ENCODE measurements at regions not wholly inside any gene's neighbourhood (a gene's known extent, or its start where the extent isn't known, plus 50 kb on each side); places are given as distances from the start of the nearest gene placed in this dataset.
"Not testable (repeated sequence)": the region's sequence is repeated elsewhere in the genome, so short reads cannot be mapped to it uniquely, and the experiment has no call there.

DNA sequence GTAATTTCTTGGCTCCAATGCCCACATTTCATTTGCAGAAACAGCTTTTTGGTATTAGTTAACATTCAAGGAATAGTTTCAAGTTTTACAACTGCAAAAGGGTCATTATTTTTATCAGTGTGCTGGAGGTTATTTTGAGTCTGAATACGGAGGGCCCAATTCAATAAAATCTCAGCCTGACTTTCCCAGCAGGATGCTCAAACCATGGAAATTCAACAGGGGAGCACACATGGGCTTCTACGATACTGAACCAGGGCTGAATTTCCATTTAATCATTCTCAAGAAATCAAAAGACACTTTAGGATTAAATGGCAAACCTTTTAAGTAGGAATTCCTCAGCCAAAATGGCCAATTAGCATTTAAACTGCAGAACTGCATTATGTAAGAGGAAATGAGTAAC lies 700.9 kb upstream of the ANKRD30A start:
- no peak overlapping the region for H3K27ac ChIP-seq
- no peak overlapping the region for H3K4me3 ChIP-seq

DNA sequence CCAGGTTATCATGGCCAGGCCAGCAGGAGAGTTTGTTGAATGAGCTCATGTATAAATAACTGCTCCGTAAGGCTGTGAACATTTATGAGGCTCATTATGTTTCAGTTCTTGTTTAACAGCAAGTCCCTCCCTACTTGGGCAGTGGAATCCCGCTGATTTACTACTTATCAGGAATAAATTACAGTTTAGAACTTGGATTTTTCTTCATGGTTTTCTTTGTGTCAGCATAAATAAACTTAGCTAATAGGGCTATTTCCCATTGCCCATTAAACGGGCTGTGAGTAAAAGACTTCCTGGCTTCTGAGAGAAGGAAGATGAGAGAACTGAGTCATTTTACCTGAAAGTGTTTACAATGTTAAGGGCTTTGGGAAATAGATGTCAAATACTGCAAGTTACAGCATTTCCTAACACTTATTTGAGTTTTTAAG lies 701.6 kb upstream of the ANKRD30A start:
- Histone ChIP-seq H3K27ac (no peak overlapping the region), H3K4me3 (no peak overlapping the region)

- Histone ChIP-seq H3K27ac (no peak overlapping the region), H3K4me3 (no peak overlapping the region)
Observed at GRCh38 chr10:36421992-36422391, 703.4 kb upstream of the ANKRD30A start.

DNA sequence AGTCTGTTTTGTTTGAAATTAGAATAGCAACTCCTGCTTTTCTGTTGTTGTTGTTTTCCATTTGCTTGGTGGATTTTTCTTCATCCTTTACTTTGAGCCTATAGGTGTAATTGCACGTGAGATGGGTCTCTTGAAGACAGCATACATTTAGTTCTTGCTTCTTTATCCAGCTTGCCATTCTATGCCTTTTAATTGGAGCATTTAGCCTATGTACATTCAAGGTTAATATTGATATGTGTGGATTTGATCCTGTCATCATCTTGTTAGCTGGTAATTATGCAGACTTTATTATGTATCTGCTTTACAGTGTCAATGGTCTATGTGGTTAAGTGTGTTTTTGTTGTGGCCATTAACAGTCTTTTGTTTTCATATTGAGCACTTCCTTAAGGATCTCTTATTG lies 708.9 kb upstream of the ANKRD30A start:
- no peak overlapping the region for H3K4me3 ChIP-seq

DNA sequence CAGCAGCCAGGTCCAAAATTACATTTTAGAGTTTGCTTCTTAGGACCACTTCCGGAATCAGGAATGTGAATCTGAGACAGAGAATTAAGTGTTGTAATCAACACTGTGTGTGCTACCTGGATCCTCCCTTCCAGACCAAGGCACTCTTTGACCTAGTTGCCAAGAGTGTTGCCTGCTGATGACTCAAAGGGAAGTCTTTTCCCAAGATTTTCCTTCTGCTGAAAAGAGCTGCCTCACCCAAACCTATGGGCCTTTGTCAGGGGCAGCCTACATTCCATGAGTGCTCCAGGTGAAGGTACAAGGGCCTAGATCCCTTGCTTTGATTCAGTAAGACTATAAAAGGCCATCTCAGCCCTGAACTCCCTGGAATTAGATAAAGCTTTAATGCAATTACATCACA lies 712.5 kb upstream of the ANKRD30A start:
- Histone ChIP-seq H3K4me3 (no peak overlapping the region), H3K27ac (no peak overlapping the region)

More for the DNA sequence above, 708.9 kb upstream of the ANKRD30A start:
- H3K27ac ChIP-seq, result no peak overlapping the region

DNA sequence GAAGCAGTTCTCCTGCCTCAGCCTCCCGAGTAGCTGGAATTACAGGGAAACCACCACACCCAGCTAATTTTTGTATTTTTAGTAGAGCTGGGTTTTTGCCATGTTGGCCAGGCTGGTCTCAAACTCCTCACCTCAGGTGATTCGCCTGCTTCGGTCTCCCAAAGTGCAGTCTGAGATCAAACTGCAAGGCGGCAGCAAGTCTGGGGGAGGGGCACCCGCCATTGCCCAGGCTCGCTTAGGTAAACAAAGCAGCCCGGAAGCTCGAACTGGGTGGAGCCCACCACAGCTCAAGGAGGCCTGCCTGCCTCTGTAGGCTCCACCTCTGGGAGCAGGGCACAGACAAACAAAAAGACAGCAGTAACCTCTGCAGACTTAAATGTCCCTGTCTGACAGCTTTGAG lies 725.2 kb upstream of the ANKRD30A start:
- H3K4me3 ChIP-seq, H3K27ac ChIP-seq: not testable (repeated sequence)

GRCh38 chr10:36393801-36394200 lies 731.6 kb upstream of the ANKRD30A start:
- Histone ChIP-seq H3K27ac (no peak overlapping the region), H3K4me3 (no peak overlapping the region)

DNA sequence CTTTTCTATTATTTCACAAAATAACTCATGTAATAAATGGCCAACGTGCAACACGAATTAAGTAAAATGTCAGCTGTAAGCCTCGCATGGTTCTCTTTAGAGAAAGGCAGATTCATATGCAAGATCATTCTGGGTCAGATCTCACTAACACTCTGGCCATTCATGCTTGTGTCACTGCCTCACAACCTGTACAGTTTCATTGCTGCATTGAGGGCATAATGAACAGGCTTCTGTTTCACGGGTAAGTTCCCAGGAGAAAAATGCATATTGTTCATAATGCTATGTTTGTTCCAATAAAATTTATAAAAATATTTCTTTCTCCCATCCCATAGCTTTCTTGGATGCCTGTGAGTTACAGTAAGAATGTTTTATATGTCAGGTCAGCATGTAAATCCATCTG lies 734.0 kb upstream of the ANKRD30A start:
- no peak overlapping the region for H3K27ac ChIP-seq
- H3K4me3 ChIP-seq, result no peak overlapping the region

DNA sequence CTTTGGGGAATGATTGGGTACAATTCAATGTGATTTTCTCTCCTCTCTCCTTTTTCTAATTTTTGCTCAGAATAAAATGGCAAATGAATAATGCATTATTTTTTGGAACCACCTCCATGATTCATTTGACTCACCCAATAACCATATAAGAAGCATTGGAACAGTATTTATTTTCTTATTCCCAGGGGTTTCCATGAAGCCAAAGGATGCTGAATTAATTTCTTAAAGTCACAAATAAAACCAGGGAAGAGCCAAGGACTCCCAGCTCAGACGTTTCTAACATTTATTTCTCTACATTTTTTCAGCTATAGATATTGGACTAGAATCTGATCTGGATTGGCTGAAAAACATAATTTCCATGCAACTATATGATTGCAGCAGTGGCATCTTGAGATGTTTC lies 735.2 kb upstream of the ANKRD30A start:
- Histone ChIP-seq H3K27ac (no peak overlapping the region), H3K4me3 (no peak overlapping the region)

DNA sequence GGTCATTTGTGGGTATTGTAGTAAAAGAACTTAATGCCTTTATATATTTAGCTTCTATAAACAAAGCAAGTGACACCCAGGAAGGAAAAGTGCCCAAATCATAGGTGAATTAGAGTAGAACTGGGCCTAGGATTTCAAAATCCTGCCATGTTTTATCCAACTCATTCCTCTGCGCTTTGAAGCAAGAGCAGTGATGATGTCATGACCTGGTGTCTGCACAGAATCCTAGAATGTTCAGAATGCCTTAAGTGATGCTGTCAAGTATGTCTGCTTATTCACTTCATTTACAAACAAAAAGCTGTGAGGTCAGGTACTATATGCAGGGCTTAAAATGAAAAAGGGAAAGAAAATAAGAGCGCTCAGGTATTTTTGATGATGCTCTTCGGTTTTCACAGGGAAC lies 737.2 kb upstream of the ANKRD30A start:
- no peak overlapping the region for H3K27ac ChIP-seq

DNA sequence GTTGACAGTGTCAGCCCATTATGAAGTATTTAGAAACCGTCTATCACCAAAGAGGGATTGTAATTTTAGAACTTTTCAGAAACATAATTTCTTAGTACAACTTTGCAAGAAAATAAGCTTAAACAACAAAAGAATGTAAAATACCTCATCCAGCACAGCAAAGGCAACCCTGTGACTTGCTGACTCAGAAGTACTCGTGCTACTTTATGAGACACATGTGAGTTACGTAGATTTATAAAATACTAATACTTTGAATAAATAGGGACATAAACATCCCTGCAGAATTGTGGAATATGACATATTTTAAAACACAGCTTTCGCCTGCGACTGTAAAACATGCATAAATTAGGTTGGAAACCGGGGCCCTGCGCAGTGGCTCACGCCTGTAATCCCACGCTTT lies 739.7 kb upstream of the ANKRD30A start:
- no peak overlapping the region for H3K27ac ChIP-seq
- no peak overlapping the region for H3K4me3 ChIP-seq

More for the DNA sequence above, 737.2 kb upstream of the ANKRD30A start:
- no peak overlapping the region for H3K4me3 ChIP-seq

DNA sequence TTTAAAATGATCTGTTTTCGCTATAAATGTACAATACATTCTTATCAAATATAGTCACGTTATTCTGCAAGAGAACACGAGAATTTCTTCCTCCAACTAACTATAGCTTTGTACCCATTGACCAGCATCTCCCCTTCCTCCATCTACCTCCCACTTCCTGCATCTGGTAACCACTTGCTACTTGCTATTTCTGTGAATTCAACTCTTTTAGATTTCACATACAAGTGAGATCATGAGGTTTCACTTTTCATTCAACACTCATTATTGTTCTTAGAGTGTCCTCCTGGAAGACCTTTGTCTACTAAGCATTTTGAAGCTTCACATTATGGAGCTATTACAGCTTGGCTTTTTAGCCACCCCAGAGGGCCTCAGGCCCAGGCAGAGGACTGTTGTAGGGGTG lies 741.3 kb upstream of the FZD8 start:
- Histone ChIP-seq H3K4me3 (no peak overlapping the region), H3K27ac (no peak overlapping the region)

DNA sequence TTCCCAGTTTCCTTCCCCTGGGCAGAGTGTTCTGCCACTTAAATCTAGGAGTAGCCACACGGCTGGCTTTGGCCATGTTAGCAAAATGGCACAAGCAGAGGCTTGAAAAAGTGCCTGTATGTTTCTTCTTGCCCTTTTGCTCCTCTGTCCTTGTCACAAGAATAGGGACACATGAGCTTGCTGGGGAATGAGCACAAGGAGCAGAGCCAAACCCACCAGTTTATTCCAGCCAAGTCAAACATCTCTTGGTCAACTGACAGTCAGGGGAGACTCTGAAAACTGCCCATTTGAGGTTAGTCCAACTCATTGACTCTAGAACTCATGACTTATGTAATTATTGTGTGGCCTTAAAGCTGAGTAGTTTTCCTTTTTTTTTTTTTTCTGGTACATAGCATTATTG lies 739.7 kb upstream of the FZD8 start:
- Histone ChIP-seq H3K27ac (no peak overlapping the region), H3K4me3 (no peak overlapping the region)

DNA sequence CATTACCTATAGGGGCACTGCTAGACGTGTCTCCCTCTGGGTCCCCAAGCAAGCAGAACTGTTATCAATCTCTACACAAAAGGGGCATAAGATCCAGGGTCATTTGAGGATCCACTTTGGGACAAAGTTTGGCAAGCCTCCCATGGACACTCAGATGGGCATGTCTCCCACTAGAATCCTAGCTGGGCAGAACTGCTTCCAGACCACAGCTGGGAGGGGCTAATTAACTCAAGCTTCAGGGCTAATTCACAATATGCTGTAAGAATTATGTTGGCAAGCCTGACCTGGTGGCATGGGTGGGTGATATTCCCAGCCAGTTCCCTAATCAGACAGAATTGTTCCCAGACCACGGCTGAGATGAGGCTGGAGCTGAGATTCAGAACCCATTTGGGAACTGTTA lies 738.4 kb upstream of the FZD8 start:
- no peak overlapping the region for H3K27ac ChIP-seq
- no peak overlapping the region for H3K4me3 ChIP-seq

- H3K4me3 ChIP-seq, result no peak overlapping the region
- H3K27ac ChIP-seq, result no peak overlapping the region
Observed at GRCh38 chr10:36375107-36375506, 733.0 kb upstream of the FZD8 start.

GRCh38 chr10:36373424-36374096 lies 731.5 kb upstream of the FZD8 start:
- H3K4me3 ChIP-seq, result no peak overlapping the region
- H3K27ac ChIP-seq, result no peak overlapping the region

DNA sequence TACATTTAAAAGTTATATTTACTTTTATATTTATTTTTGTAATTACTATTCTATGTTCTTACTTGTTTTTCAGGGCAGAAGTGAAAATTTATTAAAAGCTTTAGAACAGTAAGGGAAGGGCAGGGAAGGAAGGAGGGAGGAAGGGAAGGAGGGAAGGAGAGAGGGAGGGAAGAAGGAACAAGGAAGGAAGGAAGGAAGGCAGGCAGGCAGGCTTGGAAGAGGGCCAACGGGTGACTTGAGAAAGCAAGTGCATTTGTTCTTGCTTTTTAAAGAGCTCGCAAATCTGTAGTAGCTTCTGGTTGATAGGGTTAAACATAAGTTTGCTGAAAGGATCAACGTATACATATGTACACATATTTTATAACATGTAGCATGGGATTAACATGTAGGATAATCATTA lies 725.3 kb upstream of the FZD8 start:
- no peak overlapping the region for H3K27ac ChIP-seq
- no peak overlapping the region for H3K4me3 ChIP-seq

- H3K4me3 ChIP-seq, result no peak overlapping the region
Observed at GRCh38 chr10:36366843-36367242, 724.7 kb upstream of the FZD8 start.

DNA sequence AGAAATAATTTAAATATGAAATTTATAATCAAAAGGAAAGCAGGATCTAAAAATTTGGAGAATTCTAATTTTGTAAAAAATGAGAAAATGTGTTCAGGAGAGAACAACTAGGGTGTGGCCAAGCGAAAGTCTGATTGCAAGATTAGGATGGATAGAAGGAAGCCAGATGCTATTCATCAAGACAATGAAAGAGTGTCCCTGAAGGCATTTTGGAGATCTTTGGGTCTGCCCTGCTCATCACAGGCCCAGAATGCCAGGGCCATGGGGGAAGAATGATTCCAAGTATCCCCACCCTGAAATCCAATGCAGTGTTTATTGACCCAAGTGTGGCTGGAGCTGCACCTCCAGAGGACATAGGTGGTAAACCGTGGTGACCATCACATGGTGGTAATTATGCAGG lies 724.0 kb upstream of the FZD8 start:
- no peak overlapping the region for H3K4me3 ChIP-seq
- H3K27ac ChIP-seq, result no peak overlapping the region

More at GRCh38 chr10:36366843-36367242, 724.7 kb upstream of the FZD8 start:
- no peak overlapping the region for H3K27ac ChIP-seq

- H3K27ac ChIP-seq, result no peak overlapping the region
Observed at GRCh38 chr10:36362257-36362656, 720.2 kb upstream of the FZD8 start.

DNA sequence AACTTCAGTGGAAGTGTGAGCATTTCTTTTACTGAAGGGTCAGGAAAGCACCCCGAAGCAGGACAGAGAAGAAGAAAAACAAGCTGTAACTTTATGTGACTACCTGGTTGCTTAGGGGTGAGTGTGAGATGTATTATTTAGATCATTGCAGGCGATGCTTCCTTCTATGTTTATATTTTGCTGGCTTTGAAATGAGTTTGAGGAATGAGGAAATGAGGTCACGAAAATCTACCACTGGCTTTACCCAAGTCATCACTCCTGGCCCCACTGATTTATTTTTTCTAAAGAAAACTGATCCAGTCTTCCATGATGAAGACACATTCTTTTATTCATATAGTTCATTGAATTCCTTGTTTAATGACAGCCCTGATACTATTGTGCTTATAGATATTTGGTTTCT lies 716.6 kb upstream of the FZD8 start:
- Histone ChIP-seq H3K27ac (no peak overlapping the region), H3K4me3 (no peak overlapping the region)

More at GRCh38 chr10:36362257-36362656, 720.2 kb upstream of the FZD8 start:
- no peak overlapping the region for H3K4me3 ChIP-seq

DNA sequence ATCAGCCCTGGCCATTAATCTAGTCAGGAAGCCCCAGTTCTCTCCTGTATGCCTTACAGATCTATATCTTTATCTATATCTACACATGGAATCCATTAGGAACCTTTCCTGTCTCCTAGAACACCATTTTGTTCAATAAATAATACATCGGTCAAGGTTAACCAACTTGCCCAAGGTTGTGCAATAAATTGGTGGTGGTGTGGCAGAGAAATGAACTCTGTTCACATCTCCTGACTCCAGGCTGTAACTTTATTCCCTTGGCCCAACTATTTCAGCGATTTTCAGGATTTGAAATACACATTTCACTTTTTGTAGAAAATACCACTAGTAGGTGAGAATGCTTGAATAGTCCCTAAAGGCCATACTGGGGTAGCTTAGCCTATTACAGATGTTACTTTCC lies 712.5 kb upstream of the FZD8 start:
- no peak overlapping the region for H3K27ac ChIP-seq
- no peak overlapping the region for H3K4me3 ChIP-seq

Data from skin epidermis (tissue), 12 donors.